CD4-positive, CD25-positive, alpha-beta regulatory T cell (primary cell): ENCODE measurements at regions not wholly inside any gene's neighbourhood (a gene's known extent, or its start where the extent isn't known, plus 50 kb on each side); places are given as distances from the start of the nearest gene placed in this dataset.

Experiments
- ATAC-seq, 2 donors: fragments of 150-1000 bp; cut with Tn5 transposase; one replicate each; pipeline ENCODE4 v1.10.0; 2021; ENCODE audit warnings: low read depth in 2 of 2, moderate number of reproducible peaks in 2 of 2, moderate library complexity in 1 of 2
- DNase-seq, 3 donors: peaks; one replicate each; pipeline versions ENCODE4 v3.0.0 to v3.0.0-alpha.2; 2012 to 2022; ENCODE audit warnings: mixed read lengths in 1 of 3
- H3K27ac ChIP-seq: one replicate; pipeline ENCODE4 v1.7.0; 2013; ENCODE audit warnings: mild to moderate bottlenecking, low read length; ENCODE audit not compliant: insufficient read depth, poor library complexity, severe bottlenecking
- H3K27me3 ChIP-seq: one replicate; pipeline ENCODE4 v1.7.0; 2013; ENCODE audit warnings: low read length; ENCODE audit not compliant: control insufficient read depth, insufficient read depth
- H3K36me3 ChIP-seq: one replicate; pipeline ENCODE4 v1.7.0; 2013; ENCODE audit warnings: mild to moderate bottlenecking, low read length, moderate library complexity; ENCODE audit not compliant: control insufficient read depth, insufficient read depth
- H3K4me1 ChIP-seq: 2 replicates; pipeline ENCODE4 v1.7.0; 2013; ENCODE audit warnings: mild to moderate bottlenecking, low read length; ENCODE audit not compliant: insufficient read depth, control insufficient read depth, poor library complexity, severe bottlenecking
- H3K4me3 ChIP-seq: one replicate; pipeline ENCODE4 v1.7.0; 2013; ENCODE audit warnings: low read depth, mild to moderate bottlenecking, low read length, moderate library complexity
- H3K9me3 ChIP-seq, 2 experiments: 1 replicate in 1 of 2; 2 replicates in 1 of 2; pipeline ENCODE4 v1.7.0; 2013; ENCODE audit warnings: low read length in 2 of 2, mild to moderate bottlenecking in 1 of 2, moderate library complexity in 1 of 2; ENCODE audit not compliant: control insufficient read depth in 2 of 2
- H3K27ac Mint-ChIP-seq, 3 donors: one replicate each; pipeline ENCODE4 v1.8.0; 2020 to 2022; ENCODE audit warnings: mild to moderate bottlenecking in 3 of 3, mixed read lengths in 3 of 3, moderate library complexity in 2 of 3
- H3K27me3 Mint-ChIP-seq: one replicate; pipeline ENCODE4 v1.8.0; 2022; ENCODE audit warnings: mild to moderate bottlenecking, mixed read lengths
- H3K36me3 Mint-ChIP-seq: one replicate; pipeline ENCODE4 v1.8.0; 2020; ENCODE audit warnings: mixed read lengths
- H3K4me1 Mint-ChIP-seq, 4 donors: one replicate each; pipeline ENCODE4 v1.8.0; 2020 to 2022; ENCODE audit warnings: mixed read lengths in 4 of 4, mild to moderate bottlenecking in 1 of 4
- H3K4me3 Mint-ChIP-seq, 4 donors: one replicate each; pipeline ENCODE4 v1.8.0; 2020 to 2022; ENCODE audit warnings: mild to moderate bottlenecking in 4 of 4, mixed read lengths in 4 of 4, moderate library complexity in 3 of 4
- H3K9me3 Mint-ChIP-seq, 7 donors: one replicate each; pipeline ENCODE4 v1.8.0; 2020 to 2022; ENCODE audit warnings: mixed read lengths in 7 of 7, mild to moderate bottlenecking in 3 of 7, moderate library complexity in 2 of 7

DNA sequence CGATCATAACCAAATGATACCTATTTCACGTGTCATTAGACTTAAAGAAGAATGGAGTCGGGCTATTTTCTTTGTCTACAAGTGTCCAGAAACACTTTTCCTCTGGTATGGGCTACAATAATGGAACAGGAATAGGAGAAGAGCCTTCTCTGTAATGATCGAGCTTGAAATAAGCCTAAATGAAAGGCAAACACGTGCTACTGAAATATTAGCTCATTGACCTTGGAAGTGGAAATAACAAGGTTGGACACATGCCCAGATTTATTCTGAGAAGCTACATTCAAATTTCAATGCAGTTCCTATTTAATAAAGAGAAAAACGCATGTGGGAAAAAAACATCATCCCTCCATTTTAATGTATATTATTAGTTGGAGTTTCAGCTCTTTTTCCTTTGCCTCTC is 254.7 kb upstream of the PTER start:
- Mint-ChIP-seq H3K4me1 (no peaks in the 10 kb centered on the region), H3K27ac (no peak overlapping the region), H3K36me3 (no peaks in the 10 kb centered on the region), H3K27me3 (peaks cover 15% of the 10 kb centered on the region), H3K4me3 (no peak overlapping the region), H3K9me3 (peaks cover 0 to 4% (median 0%) of the 10 kb centered on the region in 7 donors)
- no peak for ATAC-seq
- H3K36me3 ChIP-seq, result no peaks in the 10 kb centered on the region
- no peaks in the 10 kb centered on the region for H3K27me3 ChIP-seq
- H3K9me3 ChIP-seq, result no peaks in the 10 kb centered on the region
- no peaks in the 10 kb centered on the region for H3K4me1 ChIP-seq
- no peak overlapping the region for H3K27ac ChIP-seq
- no peak overlapping the region for H3K4me3 ChIP-seq
- DNase-seq, result no peak

DNA sequence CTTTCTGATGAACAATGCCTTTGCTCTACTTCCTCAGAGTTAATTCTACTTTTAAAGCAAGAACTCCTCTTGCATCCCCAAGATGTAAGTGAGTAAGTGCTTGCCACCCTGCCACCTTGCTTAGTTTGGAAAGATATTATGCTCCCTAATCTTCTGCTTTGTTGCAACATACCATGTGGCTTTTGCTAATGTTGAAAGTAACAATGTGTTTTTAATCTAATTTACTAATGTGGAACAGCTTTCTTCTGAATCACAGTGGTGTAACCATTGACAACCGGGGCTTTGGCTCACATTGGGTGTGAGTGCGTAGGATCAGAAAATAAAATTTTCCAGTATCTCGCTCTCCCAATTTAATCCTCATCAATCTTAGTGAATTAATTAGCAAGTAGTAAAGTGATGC is 254.1 kb upstream of the PTER start:
- Mint-ChIP-seq H3K9me3 (peaks cover 0 to 4% (median 0%) of the 10 kb centered on the region in 7 donors), H3K4me3 (no peak overlapping the region), H3K4me1 (no peaks in the 10 kb centered on the region), H3K27me3 (peaks cover 15% of the 10 kb centered on the region), H3K27ac (no peak overlapping the region), H3K36me3 (no peaks in the 10 kb centered on the region)
- H3K4me3 ChIP-seq, result no peak overlapping the region
- ATAC-seq, result no peak
- no peaks in the 10 kb centered on the region for H3K36me3 ChIP-seq
- DNase-seq, result no peak
- no peaks in the 10 kb centered on the region for H3K4me1 ChIP-seq
- no peaks in the 10 kb centered on the region for H3K27me3 ChIP-seq
- H3K27ac ChIP-seq, result no peak overlapping the region
- no peaks in the 10 kb centered on the region for H3K9me3 ChIP-seq

DNA sequence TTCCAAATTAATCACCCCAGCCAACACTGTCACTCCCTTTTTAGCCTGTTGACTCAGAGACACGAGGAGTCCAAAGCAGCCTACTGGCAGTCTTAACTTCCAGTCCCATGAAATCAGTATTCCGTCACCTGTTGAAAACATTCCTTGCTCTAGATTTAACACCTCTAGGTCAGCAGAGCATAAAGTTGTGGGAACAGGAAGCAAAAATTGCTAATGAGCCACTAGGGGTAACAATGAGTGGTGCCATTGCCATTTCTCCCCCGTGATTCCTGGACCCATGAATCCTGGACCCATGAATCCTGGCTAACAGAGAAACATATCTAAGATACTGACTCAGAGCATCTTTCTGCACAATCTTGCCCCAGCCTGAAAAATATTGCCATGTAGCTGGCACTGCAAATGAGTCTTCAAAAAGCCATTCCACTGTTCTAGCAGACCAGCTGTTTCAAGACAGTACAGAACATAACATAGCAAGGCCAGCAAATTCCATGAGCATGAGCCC is 252.7 kb upstream of the PTER start:
- no peaks in the 10 kb centered on the region for H3K4me1 ChIP-seq
- no peaks in the 10 kb centered on the region for H3K9me3 ChIP-seq
- peaks cover 15% of the 10 kb centered on the region for H3K27me3 Mint-ChIP-seq
- no peaks in the 10 kb centered on the region for H3K4me1 Mint-ChIP-seq
- peaks cover 0 to 4% (median 0%) of the 10 kb centered on the region in 7 donors for H3K9me3 Mint-ChIP-seq
- H3K36me3 ChIP-seq, result no peaks in the 10 kb centered on the region
- DNase-seq (no peak), ATAC-seq (no peak)
- no peaks in the 10 kb centered on the region for H3K36me3 Mint-ChIP-seq
- no peak overlapping the region for H3K27ac ChIP-seq
- no peak overlapping the region for H3K4me3 Mint-ChIP-seq
- H3K27ac Mint-ChIP-seq, result no peak overlapping the region
- H3K27me3 ChIP-seq, result no peaks in the 10 kb centered on the region
- H3K4me3 ChIP-seq, result no peak overlapping the region

DNA sequence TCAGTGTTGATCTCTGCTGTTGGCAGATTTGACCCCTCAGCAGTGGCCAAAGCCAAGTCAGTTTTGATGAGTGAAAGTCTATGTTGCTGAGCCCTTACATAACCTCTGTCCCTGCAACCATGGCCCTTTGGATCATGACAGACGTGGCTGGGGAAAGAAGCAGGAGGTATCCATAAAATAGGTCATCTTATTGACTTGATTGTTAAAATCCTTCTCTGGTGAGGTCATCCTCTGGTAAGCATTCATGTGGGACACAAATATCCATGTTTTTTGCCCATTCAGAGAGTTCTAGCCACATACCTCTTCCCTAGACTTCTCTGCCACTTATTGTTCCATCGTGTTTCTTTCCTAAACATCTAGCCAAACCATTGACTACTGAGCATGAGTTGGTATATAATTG is 251.9 kb upstream of the PTER start:
- H3K9me3 ChIP-seq, result no peaks in the 10 kb centered on the region
- no peaks in the 10 kb centered on the region for H3K27me3 ChIP-seq
- DNase-seq (no peak), ATAC-seq (no peak)
- Mint-ChIP-seq H3K4me1 (no peaks in the 10 kb centered on the region), H3K4me3 (no peak overlapping the region), H3K27me3 (peaks cover 11% of the 10 kb centered on the region), H3K27ac (no peak overlapping the region), H3K9me3 (peaks cover 0 to 4% (median 0%) of the 10 kb centered on the region in 7 donors), H3K36me3 (no peaks in the 10 kb centered on the region)
- H3K36me3 ChIP-seq, result no peaks in the 10 kb centered on the region
- H3K27ac ChIP-seq, result no peak overlapping the region
- H3K4me1 ChIP-seq, result no peaks in the 10 kb centered on the region
- no peak overlapping the region for H3K4me3 ChIP-seq

DNA sequence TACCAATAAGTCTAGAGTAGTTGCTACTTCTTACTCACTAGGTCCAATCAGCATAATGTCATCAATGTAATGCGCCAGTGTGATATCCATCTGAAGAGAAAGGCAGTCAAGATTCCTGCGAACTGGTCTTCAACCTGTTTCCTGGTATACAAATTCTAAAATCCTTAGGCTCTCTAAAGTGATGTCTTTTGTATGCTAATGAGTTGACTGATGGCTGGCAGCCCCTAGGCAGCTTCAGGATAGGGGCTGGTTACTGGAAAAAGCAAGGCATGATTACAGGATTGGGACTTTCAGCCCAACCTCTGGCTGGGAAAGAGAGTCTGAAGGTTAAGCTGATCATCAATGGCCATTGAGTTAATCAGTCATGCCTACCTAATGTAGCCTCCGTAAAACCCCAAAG is 250.2 kb upstream of the PTER start:
- Histone ChIP-seq H3K9me3 (no peaks in the 10 kb centered on the region), H3K4me1 (no peaks in the 10 kb centered on the region), H3K36me3 (no peaks in the 10 kb centered on the region), H3K27me3 (no peaks in the 10 kb centered on the region), H3K4me3 (no peak overlapping the region), H3K27ac (no peak overlapping the region)
- ATAC-seq (no peak), DNase-seq (no peak)
- Mint-ChIP-seq H3K9me3 (peaks cover 0 to 4% (median 0%) of the 10 kb centered on the region in 7 donors), H3K36me3 (no peaks in the 10 kb centered on the region), H3K4me3 (no peak overlapping the region), H3K27ac (no peak overlapping the region), H3K4me1 (no peaks in the 10 kb centered on the region), H3K27me3 (peaks cover 1% of the 10 kb centered on the region)

DNA sequence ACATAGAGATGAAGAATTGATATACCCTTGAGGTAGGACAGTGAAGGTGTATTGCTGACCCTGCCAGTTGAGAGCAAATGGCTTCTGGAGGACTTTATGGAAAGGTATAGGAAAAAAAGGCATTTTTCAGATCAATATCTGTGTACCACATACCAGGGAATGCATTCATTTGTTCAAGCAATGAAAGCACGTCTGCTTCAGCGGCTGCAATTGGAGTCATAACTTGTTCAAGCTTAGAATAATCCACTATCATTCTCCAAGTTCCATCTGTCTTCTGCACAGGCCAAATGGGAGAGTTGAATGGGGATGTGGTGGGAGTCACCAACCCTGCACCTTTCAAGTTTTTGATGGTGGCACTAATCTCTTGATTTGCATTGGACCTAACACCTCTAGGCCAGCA is 249.6 kb upstream of the PTER start:
- Histone ChIP-seq H3K4me3 (no peak overlapping the region), H3K9me3 (no peaks in the 10 kb centered on the region), H3K27me3 (no peaks in the 10 kb centered on the region), H3K4me1 (no peaks in the 10 kb centered on the region), H3K36me3 (no peaks in the 10 kb centered on the region), H3K27ac (no peak overlapping the region)
- H3K27me3 Mint-ChIP-seq, result no peaks in the 10 kb centered on the region
- DNase-seq, result no peak
- no peak overlapping the region for H3K4me3 Mint-ChIP-seq
- no peaks in the 10 kb centered on the region for H3K4me1 Mint-ChIP-seq
- peaks cover 0 to 2% (median 0%) of the 10 kb centered on the region in 7 donors for H3K9me3 Mint-ChIP-seq
- H3K27ac Mint-ChIP-seq, result no peak overlapping the region
- no peak for ATAC-seq
- H3K36me3 Mint-ChIP-seq, result no peaks in the 10 kb centered on the region

DNA sequence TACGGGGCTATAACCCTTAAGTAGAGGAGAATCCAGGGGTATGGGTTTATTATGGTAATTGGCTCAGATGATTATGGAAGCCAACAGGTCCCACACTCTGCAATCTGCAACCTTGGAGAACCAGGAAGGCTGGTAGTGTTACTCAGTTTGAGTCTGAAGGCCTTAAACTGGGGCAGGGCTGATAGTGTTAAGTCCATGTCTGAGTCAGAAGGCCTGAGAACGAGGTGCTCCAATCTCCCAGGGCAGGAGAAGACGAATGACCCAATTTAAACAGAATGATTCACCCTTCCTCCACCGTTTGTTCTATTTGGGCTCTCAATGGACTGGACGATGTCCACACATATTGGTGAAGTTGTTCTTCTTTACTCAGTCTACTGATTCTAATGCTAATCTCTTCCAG is 244.5 kb upstream of the PTER start:
- Histone ChIP-seq H3K9me3 (no peaks in the 10 kb centered on the region), H3K36me3 (no peaks in the 10 kb centered on the region), H3K27ac (no peak overlapping the region), H3K27me3 (no peaks in the 10 kb centered on the region), H3K4me1 (no peaks in the 10 kb centered on the region), H3K4me3 (no peak overlapping the region)
- Mint-ChIP-seq H3K4me3 (no peak overlapping the region), H3K9me3 (peaks cover 0 to 2% (median 0%) of the 10 kb centered on the region in 7 donors), H3K27me3 (no peaks in the 10 kb centered on the region), H3K4me1 (peaks cover 0 to 5% (median 2%) of the 10 kb centered on the region in 4 donors), H3K36me3 (no peaks in the 10 kb centered on the region), H3K27ac (no peak overlapping the region)
- DNase-seq (no peak), ATAC-seq (no peak)

DNA sequence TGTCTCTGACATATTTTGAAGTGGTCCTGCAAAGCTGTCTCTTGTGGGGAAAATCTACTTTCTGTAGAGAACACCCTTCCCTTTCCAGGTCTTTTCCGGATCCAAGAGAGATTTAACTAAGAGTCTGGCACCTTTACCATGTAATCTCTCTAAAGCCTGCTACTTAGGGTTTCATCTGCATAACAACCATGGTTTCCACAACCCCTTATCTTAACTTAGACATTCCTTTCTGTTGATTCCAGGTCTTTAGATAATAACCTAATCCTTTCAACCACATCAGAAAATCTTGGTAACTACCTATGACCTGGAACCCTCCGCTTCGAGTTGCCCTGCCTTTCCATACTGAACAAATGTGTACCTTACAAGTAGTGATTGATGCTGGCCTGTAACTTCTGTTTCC is 243.6 kb upstream of the PTER start:
- no peak overlapping the region for H3K4me3 Mint-ChIP-seq
- peaks cover 0 to 2% (median 0%) of the 10 kb centered on the region in 7 donors for H3K9me3 Mint-ChIP-seq
- H3K4me3 ChIP-seq, result no peak overlapping the region
- ATAC-seq (no peak), DNase-seq (no peak)
- peaks cover 0 to 5% (median 2%) of the 10 kb centered on the region in 4 donors for H3K4me1 Mint-ChIP-seq
- H3K27ac Mint-ChIP-seq, result no peak overlapping the region
- H3K9me3 ChIP-seq, result no peaks in the 10 kb centered on the region
- H3K4me1 ChIP-seq, result no peaks in the 10 kb centered on the region
- no peaks in the 10 kb centered on the region for H3K36me3 ChIP-seq
- H3K36me3 Mint-ChIP-seq, result no peaks in the 10 kb centered on the region
- no peak overlapping the region for H3K27ac ChIP-seq
- no peaks in the 10 kb centered on the region for H3K27me3 Mint-ChIP-seq
- H3K27me3 ChIP-seq, result no peaks in the 10 kb centered on the region
